HepG2 (cell line): ENCODE measurements at regions not wholly inside any gene's neighbourhood (a gene's known extent, or its start where the extent isn't known, plus 50 kb on each side); places are given as distances from the start of the nearest gene placed in this dataset.

Experiments used
- ATAC-seq: fragments of 200-7000 bp; cut with Tn5 transposase; 3 replicates; pipeline ENCODE4 v1.9.1; 2020; ENCODE audit warnings: mild to moderate bottlenecking, moderate library complexity
- BruUV-seq: library from RNA; stranded (reverse); fragments of 400-500 nt; replicated peaks from 2 replicates; lab custom pipeline; 2021; lab: Mats Ljungman, UMichigan
- CTCF ChIA-PET: fragments of 300-600 bp; formaldehyde crosslinking; extraction: SDS; loops from one replicate; lab custom pipeline; 2021; ENCODE audit warnings: low total read pairs, inconsistent platforms, low intra/inter-chr PET ratio; lab: Yijun Ruan, JAX
- POLR2A ChIA-PET: fragments of 350-600 bp; sonication (Branson Sonifier 250); formaldehyde crosslinking; loops from one replicate; lab custom pipeline; 2020; ENCODE audit warnings: antibody characterized with exemption, inconsistent platforms; lab: Yijun Ruan, JAX
- DNase-seq: peaks from one replicate; pipeline ENCODE4 v3.0.0-alpha.2; 2015; ENCODE audit warnings: low spot score
- FAIRE-seq: peaks from 3 replicates; lab custom pipeline; 2011; peaks lifted over from hg19 to GRCh38; lab: Jason Lieb, UNC
- H2AFZ ChIP-seq: one replicate; pipeline ENCODE4 v1.6.1; 2011; ENCODE audit warnings: low read length, inconsistent platforms
- H3K27ac ChIP-seq: fragments of 300-600 bp; 3 replicates; pipeline ENCODE4 v1.8.0; 2011; ENCODE audit warnings: mixed run types, mild to moderate bottlenecking, mixed read lengths, low read length, inconsistent platforms; ENCODE audit not compliant: insufficient read depth; ENCODE audit errors: extremely low read length
- H3K27me3 ChIP-seq, 2 experiments: fragments of 200-600 bp in 1 of 2; 2 replicates in 1 of 2; 3 replicates in 1 of 2; pipeline versions ENCODE4 v1.6.0 to v1.8.0; 2011; ENCODE audit warnings: low read length in 2 of 2, mild to moderate bottlenecking in 2 of 2, moderate library complexity in 2 of 2, inconsistent platforms in 1 of 2; ENCODE audit not compliant: insufficient read depth in 2 of 2, control insufficient read depth in 1 of 2
- H3K36me3 ChIP-seq, 2 experiments: fragments of 200-600 bp in 1 of 2; replicated peaks in 1 of 2; 2 replicates in 1 of 2; 3 replicates in 1 of 2; pipeline versions ENCODE4 v1.5.1 to v1.8.0; 2011; ENCODE audit warnings: low read length in 2 of 2, inconsistent platforms in 1 of 2; ENCODE audit not compliant: insufficient read depth in 2 of 2, control insufficient read depth in 1 of 2
- H3K4me1 ChIP-seq: 2 replicates; pipeline ENCODE4 v1.5.1; 2012; ENCODE audit warnings: low read length, inconsistent platforms; ENCODE audit not compliant: insufficient read depth
- H3K4me2 ChIP-seq: 2 replicates; pipeline ENCODE4 v1.6.0; 2011; ENCODE audit warnings: low read depth, low read length, inconsistent platforms
- H3K4me3 ChIP-seq, 3 experiments: fragments of 200-600 bp in 1 of 3; sonication (generic), shearing (Covaris generic) in 1 of 3; replicated peaks in 1 of 3; 2 replicates each; pipeline ENCODE4 v1.5.1; 2011 to 2016; ENCODE audit warnings: low read length in 3 of 3, inconsistent platforms in 2 of 3, low read depth in 2 of 3, mild to moderate bottlenecking in 2 of 3, control low read depth in 1 of 3, mixed read lengths in 1 of 3; ENCODE audit not compliant: insufficient read depth in 1 of 3
- H3K79me2 ChIP-seq: one replicate; pipeline ENCODE4 v1.6.1; 2011; ENCODE audit warnings: low read length, inconsistent platforms; ENCODE audit not compliant: insufficient read depth
- H3K9ac ChIP-seq: 2 replicates; pipeline ENCODE4 v1.6.0; 2011; ENCODE audit warnings: mild to moderate bottlenecking, low read depth, low read length, inconsistent platforms; ENCODE audit not compliant: insufficient read depth
- H3K9me3 ChIP-seq: 2 replicates; pipeline ENCODE4 v1.5.1; 2012; ENCODE audit warnings: mild to moderate bottlenecking, low read length
- H4K20me1 ChIP-seq: 2 replicates; pipeline ENCODE4 v1.6.0; 2011; ENCODE audit warnings: inconsistent platforms, mild to moderate bottlenecking, low read length, moderate library complexity; ENCODE audit not compliant: insufficient read depth
- ATF4 ChIP-seq, 2 experiments: fragments of 450-650 bp in 1 of 2; sonication (generic) in 1 of 2; formaldehyde crosslinking; IDR thresholded peaks; 2 replicates each; pipeline versions ENCODE4 v1.5.0 to v1.8.0; 2020 to 2022; ENCODE audit warnings: mild to moderate bottlenecking in 1 of 2, missing genetic modification reagents in 1 of 2
- CBFB ChIP-seq: sonication (generic); formaldehyde crosslinking; IDR thresholded peaks from 2 replicates; pipeline ENCODE4 v1.4.0; 2020; ENCODE audit warnings: missing genetic modification reagents
- JARID2 ChIP-seq: sonication (generic); formaldehyde crosslinking; IDR thresholded peaks from 2 replicates; pipeline ENCODE4 v1.8.1; 2023; ENCODE audit warnings: missing genetic modification reagents, inconsistent platforms; ENCODE audit not compliant: insufficient replicate concordance
- KLF11 ChIP-seq: IDR thresholded peaks from 2 replicates; pipeline ENCODE4 v1.6.1; 2016; ENCODE audit warnings: missing compliant biosample characterization
- PATZ1 ChIP-seq: sonication (generic); formaldehyde crosslinking; IDR thresholded peaks from 2 replicates; pipeline ENCODE4 v1.4.0; 2020; ENCODE audit warnings: missing genetic modification reagents
- ZNF264 ChIP-seq: sonication (generic); formaldehyde crosslinking; IDR thresholded peaks from 2 replicates; pipeline ENCODE4 v1.4.0; 2020; ENCODE audit warnings: missing genetic modification reagents
- ZNF777 ChIP-seq: sonication (generic); formaldehyde crosslinking; IDR thresholded peaks from 2 replicates; pipeline ENCODE4 v1.4.0; 2020; ENCODE audit warnings: missing genetic modification reagents
- ZNF781 ChIP-seq: sonication (generic); formaldehyde crosslinking; IDR thresholded peaks from 2 replicates; pipeline ENCODE4 v1.5.1; 2020; ENCODE audit warnings: borderline replicate concordance, mild to moderate bottlenecking, missing genetic modification reagents; ENCODE audit errors: not compliant biosample characterization
- WGBS: methylation state at CpG from one replicate; pipeline ENCODE4 v1.1.6; 2017; ENCODE audit warnings: low lambda C conversion rate; 5-methylcytosine and 5-hydroxymethylcytosine counted together
- in situ Hi-C: cut with HindIII; loops from 2 replicates; pipeline ENCODE4 v1.10.0; 2017; ENCODE audit warnings: low pct_unique_long_range_greater_than_20kb; ENCODE audit not compliant: extremely low pct_ligation_motif_present
- intact Hi-C: fragments of 100-400 bp; cut with micrococcal nuclease; formaldehyde crosslinking; loops from one replicate; pipeline ENCODE4 v1.10.0; 2022; ENCODE audit not compliant: unreplicated experiment

- Histone ChIP-seq H3K9me3 (no peaks in the 10 kb centered on the region), H3K27me3 (no peaks in the 10 kb centered on the region), H3K9ac (no peak overlapping the region), H3K4me3 (no peak overlapping the region), H3K36me3 (no peaks in the 10 kb centered on the region), H4K20me1 (no peaks in the 10 kb centered on the region), H3K4me1 (no peaks in the 10 kb centered on the region), H2AFZ (no peak overlapping the region), H3K79me2 (no peaks in the 10 kb centered on the region), H3K4me2 (no peak overlapping the region), H3K27ac (no peak overlapping the region)
- FAIRE-seq (no peak), DNase-seq (no peak), ATAC-seq (no peak)
- in situ Hi-C loops = no loop called here
- no TSS peak for BruUV-seq
- intact Hi-C loops = no loop called here
- CTCF ChIA-PET = no interaction called here
- WGBS = 6% methylated on average over 1 of the region's 1 CpG
- no peak for TF ChIP-seq ZNF781 (CRISPR knock-in tag)
- TF ChIP-seq JARID2 (CRISPR knock-in tag) = no peak
- no peak for TF ChIP-seq KLF11 (CRISPR knock-in tag)
- TF ChIP-seq CBFB (CRISPR knock-in tag) = no peak
- no peak for TF ChIP-seq ZNF264 (CRISPR knock-in tag)
- TF ChIP-seq ZNF777 (CRISPR knock-in tag) = no peak
- no peak for TF ChIP-seq PATZ1 (CRISPR knock-in tag)
- TF ChIP-seq ATF4 (CRISPR knock-in tag; IDR thresholded peaks at IDR 0.05) = no peak
- POLR2A ChIA-PET = no interaction called here
These were observed 100.7 kb upstream of the TNFSF4 start for GRCh38 chr1:173307845-173308244.
